ENCODE measurements at regions not wholly inside any gene's neighbourhood (a gene's known extent, or its start where the extent isn't known, plus 50 kb on each side); places are given as distances from the start of the nearest gene placed in this dataset.
A peak's percentile ranks its signal among the peaks of the same experiment; 100 is the strongest.

- intact Hi-C loops (cut with DNase I) = no loop called here
- Histone ChIP-seq H3K36me3 (no peaks in the 10 kb centered on the region), H3K27me3 (replicated peaks; ENCODE audit: insufficient read depth) (no peaks in the 10 kb centered on the region), H3K4me3 (no peak overlapping the region), H3K4me1 (replicated peaks) (peaks cover 3% of the 10 kb centered on the region), H3K9me3 (no peaks in the 10 kb centered on the region), H3K27ac (no peak overlapping the region)
- no peak for DNase-seq (ENCODE audit: low spot score)
- 96% methylated on average over 5 of the region's 5 CpGs for WGBS
- TF ChIP-seq POLR2A (IDR thresholded peaks at IDR 0.05) (no peak), CTCF (IDR thresholded peaks at IDR 0.05) (no peak), POLR2AphosphoS5 (IDR thresholded peaks at IDR 0.05) (no peak)
Measured at GRCh38 chr7:110177463-110177862, 913.5 kb upstream of the LRRN3 start.

GRCh38 chr7:110179037-110179436 lies 911.9 kb upstream of the LRRN3 start:
- 3% methylated on average over 2 of the region's 2 CpGs for WGBS
- Histone ChIP-seq H3K9me3 (no peaks in the 10 kb centered on the region), H3K4me3 (no peak overlapping the region), H3K27ac (no peak overlapping the region), H3K36me3 (no peaks in the 10 kb centered on the region), H3K4me1 (replicated peaks) (peaks cover 3% of the 10 kb centered on the region), H3K27me3 (replicated peaks; ENCODE audit: insufficient read depth) (no peaks in the 10 kb centered on the region)
- TF ChIP-seq CTCF (IDR thresholded peaks at IDR 0.05) (no peak), POLR2AphosphoS5 (IDR thresholded peaks at IDR 0.05) (no peak), POLR2A (IDR thresholded peaks at IDR 0.05) (no peak)
- intact Hi-C loops (cut with DNase I) = no loop called here
- DNase-seq (ENCODE audit: low spot score) = no peak

GRCh38 chr7:110181768-110182167 lies 909.2 kb upstream of the LRRN3 start:
- no peak for DNase-seq (ENCODE audit: low spot score)
- Histone ChIP-seq H3K4me1 (replicated peaks) (peaks cover 3% of the 10 kb centered on the region), H3K4me3 (no peak overlapping the region), H3K27ac (no peak overlapping the region), H3K36me3 (no peaks in the 10 kb centered on the region), H3K9me3 (no peaks in the 10 kb centered on the region), H3K27me3 (replicated peaks; ENCODE audit: insufficient read depth) (no peaks in the 10 kb centered on the region)
- TF ChIP-seq CTCF (IDR thresholded peaks at IDR 0.05) (no peak), POLR2A (IDR thresholded peaks at IDR 0.05) (no peak), POLR2AphosphoS5 (IDR thresholded peaks at IDR 0.05) (no peak)
- intact Hi-C loops (cut with DNase I) = no loop called here
- 91% methylated on average over 6 of the region's 6 CpGs for WGBS

- Histone ChIP-seq H3K4me3 (no peak overlapping the region), H3K36me3 (no peaks in the 10 kb centered on the region), H3K4me1 (replicated peaks) (no peaks in the 10 kb centered on the region), H3K9me3 (no peaks in the 10 kb centered on the region), H3K27ac (no peak overlapping the region), H3K27me3 (replicated peaks; ENCODE audit: insufficient read depth) (no peaks in the 10 kb centered on the region)
- intact Hi-C loops (cut with DNase I) = no loop called here
- 54% methylated on average over 2 of the region's 2 CpGs for WGBS
- TF ChIP-seq POLR2A (IDR thresholded peaks at IDR 0.05) (no peak), POLR2AphosphoS5 (IDR thresholded peaks at IDR 0.05) (peak; percentile 59)
- peak; percentile 19 for DNase-seq (ENCODE audit: low spot score)
Measured at GRCh38 chr7:110186334-110186733, 904.6 kb upstream of the LRRN3 start.

GRCh38 chr7:110187877-110188554 lies 902.9 kb upstream of the LRRN3 start:
- intact Hi-C loops (cut with DNase I) = no loop called here
- Histone ChIP-seq H3K9me3 (no peaks in the 10 kb centered on the region), H3K4me3 (no peak overlapping the region), H3K4me1 (replicated peaks) (no peaks in the 10 kb centered on the region), H3K27ac (no peak overlapping the region), H3K36me3 (no peaks in the 10 kb centered on the region), H3K27me3 (replicated peaks; ENCODE audit: insufficient read depth) (no peaks in the 10 kb centered on the region)
- 83% methylated on average over 3 of the region's 3 CpGs for WGBS
- TF ChIP-seq CTCF (IDR thresholded peaks at IDR 0.05) = no peak
- TF ChIP-seq POLR2A (IDR thresholded peaks at IDR 0.05) = no peak
- no peak for TF ChIP-seq POLR2AphosphoS5 (IDR thresholded peaks at IDR 0.05)
- DNase-seq (ENCODE audit: low spot score) = no peak
